ENCODE measurements at regions not wholly inside any gene's neighbourhood (a gene's known extent, or its start where the extent isn't known, plus 50 kb on each side); places are given as distances from the start of the nearest gene placed in this dataset.

DNA sequence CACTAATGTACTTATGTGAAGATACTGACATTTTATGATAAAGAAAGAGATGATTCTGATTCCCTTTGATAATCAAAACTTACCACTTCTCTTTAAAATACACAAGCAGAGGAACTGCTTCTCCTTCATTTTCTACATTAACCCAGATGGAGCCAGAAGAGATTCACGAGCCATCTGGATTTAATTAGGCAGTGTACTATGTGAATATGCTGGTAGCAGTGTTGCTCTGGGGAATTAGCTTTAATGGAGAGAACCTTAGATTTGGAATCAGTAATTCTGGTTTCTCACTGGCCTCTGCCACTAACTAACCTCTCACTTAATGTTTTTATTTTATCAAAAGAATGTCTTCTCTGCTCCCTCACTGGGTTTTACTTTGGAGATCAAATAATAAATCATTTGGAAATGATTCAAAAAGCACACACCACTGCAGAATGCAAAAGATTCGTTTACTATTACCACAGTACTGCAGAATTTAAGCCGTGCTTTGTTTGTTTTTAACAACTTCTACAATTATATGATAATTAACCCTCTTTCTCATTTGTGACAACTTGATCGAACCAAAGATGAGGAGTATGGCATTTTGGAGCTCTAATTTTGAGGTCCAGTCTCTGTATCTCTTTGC, 77.5 kb upstream of the PHYHIPL start:
- TF ChIP-seq POLR2A (IDR thresholded peaks at IDR 0.05; ENCODE audit: low read depth, low read length): no peak
- TF ChIP-seq CHD1 (IDR thresholded peaks at IDR 0.05; ENCODE audit: low read depth, low read length): no peak
- TF ChIP-seq CTCF (conservative IDR thresholded peaks at IDR 0.05; ENCODE audit: low read depth, low read length): no peak
- TF ChIP-seq SMC3 (IDR thresholded peaks at IDR 0.05; ENCODE audit: low read depth, low read length): no peak
- TF ChIP-seq FOS (IDR thresholded peaks at IDR 0.05; ENCODE audit: low read depth, low read length): no peak
- TF ChIP-seq NFE2L2 (IDR thresholded peaks at IDR 0.05; ENCODE audit: low read depth, low read length): no peak
- no peak for TF ChIP-seq MAFK (IDR thresholded peaks at IDR 0.05; ENCODE audit: low read depth, low read length)
- TF ChIP-seq, protein P1, sequence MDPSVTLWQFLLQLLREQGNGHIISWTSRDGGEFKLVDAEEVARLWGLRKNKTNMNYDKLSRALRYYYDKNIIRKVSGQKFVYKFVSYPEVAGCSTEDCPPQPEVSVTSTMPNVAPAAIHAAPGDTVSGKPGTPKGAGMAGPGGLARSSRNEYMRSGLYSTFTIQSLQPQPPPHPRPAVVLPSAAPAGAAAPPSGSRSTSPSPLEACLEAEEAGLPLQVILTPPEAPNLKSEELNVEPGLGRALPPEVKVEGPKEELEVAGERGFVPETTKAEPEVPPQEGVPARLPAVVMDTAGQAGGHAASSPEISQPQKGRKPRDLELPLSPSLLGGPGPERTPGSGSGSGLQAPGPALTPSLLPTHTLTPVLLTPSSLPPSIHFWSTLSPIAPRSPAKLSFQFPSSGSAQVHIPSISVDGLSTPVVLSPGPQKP (IDR thresholded peaks at IDR 0.05; ENCODE audit: borderline replicate concordance, low read depth, low read length): no peak
- no peak for TF ChIP-seq CEBPB (IDR thresholded peaks at IDR 0.05; ENCODE audit: low read depth, low read length)
- no peak for TF ChIP-seq MXI1 (IDR thresholded peaks at IDR 0.05; ENCODE audit: borderline replicate concordance, low read depth, low read length)
- no peak for TF ChIP-seq RCOR1 (IDR thresholded peaks at IDR 0.05; ENCODE audit: insufficient replicate concordance, low read length)
- no peak for TF ChIP-seq RAD21 (IDR thresholded peaks at IDR 0.05; ENCODE audit: low read length)
